Colonic mucosa (tissue), 4 donors: ENCODE measurements at regions not wholly inside any gene's neighbourhood (a gene's known extent, or its start where the extent isn't known, plus 50 kb on each side); places are given as distances from the start of the nearest gene placed in this dataset.

Experiments used
- DNase-seq: peaks from one replicate; pipeline ENCODE4 v3.0.0-alpha.2; 2020
- H3K27ac ChIP-seq: fragments of 200-600 bp; one replicate; pipeline ENCODE4 v1.8.0; 2021
- H3K27me3 ChIP-seq: fragments of 200-600 bp; one replicate; pipeline ENCODE4 v1.8.0; 2021
- H3K36me3 ChIP-seq: fragments of 200-600 bp; one replicate; pipeline ENCODE4 v1.8.0; 2021
- H3K4me1 ChIP-seq: fragments of 200-600 bp; one replicate; pipeline ENCODE4 v1.8.0; 2021; ENCODE audit warnings: mild to moderate bottlenecking
- H3K4me3 ChIP-seq: fragments of 200-600 bp; one replicate; pipeline ENCODE4 v1.8.0; 2021
- H3K9ac ChIP-seq, 2 donors: one replicate each; pipeline ENCODE4 v1.7.0; 2013; ENCODE audit warnings: control low read depth in 2 of 2, low read depth in 2 of 2, low read length in 2 of 2
- H3K9me3 ChIP-seq: fragments of 200-600 bp; one replicate; pipeline ENCODE4 v1.8.0; 2021
- intact Hi-C: fragments of 100-400 bp; cut with DNase I; formaldehyde crosslinking; loops from one replicate; pipeline ENCODE4 v1.14.1; 2022
- TF ChIP-seq, protein P1 (sequence below): fragments of 200-600 bp; IDR thresholded peaks from one replicate; pipeline ENCODE4 v1.8.0; 2022; ENCODE audit warnings: antibody characterized with exemption, mild to moderate bottlenecking
- donor health status: healthy.
- donor health status: DM: no; HTN: no; CAD: no.
- donor health status: DM: no; HTN: no; CAD: no.

DNA sequence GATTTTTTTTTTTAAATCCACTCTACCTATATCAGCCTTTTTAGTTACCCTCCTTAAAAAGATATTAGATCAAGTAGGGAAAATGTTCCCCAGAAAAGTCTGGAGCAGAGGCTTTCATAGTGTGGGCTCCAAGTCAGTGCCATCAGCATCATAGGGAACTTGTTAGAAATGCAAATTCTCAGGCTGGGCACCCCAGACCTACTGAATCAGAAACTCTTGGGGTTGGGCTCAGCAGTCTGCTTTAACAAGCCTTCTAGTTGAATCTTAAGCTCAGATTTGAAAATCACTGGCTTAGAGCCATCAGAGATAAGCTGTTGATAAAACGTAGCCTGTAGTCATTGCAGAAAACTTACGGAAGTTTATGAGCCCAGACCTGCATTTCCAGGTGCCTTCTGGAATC lies 140.1 kb downstream of the TMEM38B start:
- TF ChIP-seq, protein P1, sequence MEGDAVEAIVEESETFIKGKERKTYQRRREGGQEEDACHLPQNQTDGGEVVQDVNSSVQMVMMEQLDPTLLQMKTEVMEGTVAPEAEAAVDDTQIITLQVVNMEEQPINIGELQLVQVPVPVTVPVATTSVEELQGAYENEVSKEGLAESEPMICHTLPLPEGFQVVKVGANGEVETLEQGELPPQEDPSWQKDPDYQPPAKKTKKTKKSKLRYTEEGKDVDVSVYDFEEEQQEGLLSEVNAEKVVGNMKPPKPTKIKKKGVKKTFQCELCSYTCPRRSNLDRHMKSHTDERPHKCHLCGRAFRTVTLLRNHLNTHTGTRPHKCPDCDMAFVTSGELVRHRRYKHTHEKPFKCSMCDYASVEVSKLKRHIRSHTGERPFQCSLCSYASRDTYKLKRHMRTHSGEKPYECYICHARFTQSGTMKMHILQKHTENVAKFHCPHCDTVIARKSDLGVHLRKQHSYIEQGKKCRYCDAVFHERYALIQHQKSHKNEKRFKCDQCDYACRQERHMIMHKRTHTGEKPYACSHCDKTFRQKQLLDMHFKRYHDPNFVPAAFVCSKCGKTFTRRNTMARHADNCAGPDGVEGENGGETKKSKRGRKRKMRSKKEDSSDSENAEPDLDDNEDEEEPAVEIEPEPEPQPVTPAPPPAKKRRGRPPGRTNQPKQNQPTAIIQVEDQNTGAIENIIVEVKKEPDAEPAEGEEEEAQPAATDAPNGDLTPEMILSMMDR, result no peak
- Histone ChIP-seq H3K4me1 (no peaks in the 10 kb centered on the region), H3K9ac (no peak overlapping the region), H3K36me3 (no peaks in the 10 kb centered on the region), H3K27me3 (no peaks in the 10 kb centered on the region), H3K9me3 (no peaks in the 10 kb centered on the region), H3K4me3 (no peak overlapping the region), H3K27ac (no peak overlapping the region)
- intact Hi-C loops, result no loop called here
- DNase-seq, result peak; percentile 7

DNA sequence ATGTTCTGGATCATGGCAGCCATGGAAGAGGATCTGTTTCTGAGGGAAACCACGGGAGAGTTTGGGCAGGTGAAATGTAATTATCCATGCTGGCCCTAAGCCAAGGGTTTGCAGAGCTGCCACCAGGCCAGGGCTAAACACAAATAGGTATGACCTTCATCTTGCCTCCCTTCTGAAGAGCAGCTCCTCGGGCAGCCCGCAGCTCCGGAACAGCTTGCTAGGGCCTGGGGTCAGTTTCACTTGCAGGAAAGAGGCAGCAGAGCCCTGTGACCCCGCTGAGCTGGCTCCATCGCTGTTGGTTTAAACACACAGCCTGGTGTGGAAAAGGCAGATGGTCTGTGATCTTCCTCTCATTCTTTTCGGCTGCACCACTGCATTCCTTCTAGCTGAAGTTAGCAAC lies 141.4 kb downstream of the TMEM38B start:
- no peak overlapping the region for H3K27ac ChIP-seq
- no peaks in the 10 kb centered on the region for H3K4me1 ChIP-seq
- TF ChIP-seq, protein P1, result no peak
- intact Hi-C loops, result no loop called here
- H3K9ac ChIP-seq, result no peak overlapping the region
- no peaks in the 10 kb centered on the region for H3K9me3 ChIP-seq
- no peak for DNase-seq
- H3K27me3 ChIP-seq, result no peaks in the 10 kb centered on the region
- no peaks in the 10 kb centered on the region for H3K36me3 ChIP-seq
- no peak overlapping the region for H3K4me3 ChIP-seq

GRCh38 chr9:105836936-105837660 lies 142.8 kb downstream of the TMEM38B start:
- Histone ChIP-seq H3K4me3 (no peak overlapping the region), H3K27ac (no peak overlapping the region), H3K4me1 (no peaks in the 10 kb centered on the region), H3K9ac (no peak overlapping the region), H3K9me3 (no peaks in the 10 kb centered on the region), H3K27me3 (no peaks in the 10 kb centered on the region), H3K36me3 (no peaks in the 10 kb centered on the region)
- TF ChIP-seq, protein P1, result no peak
- no peak for DNase-seq
- intact Hi-C loops, result no loop called here

- intact Hi-C loops, result no loop called here
- no peak for DNase-seq
- no peaks in the 10 kb centered on the region for H3K27me3 ChIP-seq
- no peaks in the 10 kb centered on the region for H3K4me1 ChIP-seq
- H3K36me3 ChIP-seq, result no peaks in the 10 kb centered on the region
- TF ChIP-seq, protein P1, result no peak
- H3K4me3 ChIP-seq, result no peak overlapping the region
- no peak overlapping the region for H3K9ac ChIP-seq
- no peak overlapping the region for H3K27ac ChIP-seq
- no peaks in the 10 kb centered on the region for H3K9me3 ChIP-seq
Observed at GRCh38 chr9:105841562-105841961, 147.2 kb downstream of the TMEM38B start.

- H3K9me3 ChIP-seq, result no peaks in the 10 kb centered on the region
- peak; percentile 23 for DNase-seq
- TF ChIP-seq, protein P1, result peak; percentile 85
- no peaks in the 10 kb centered on the region for H3K36me3 ChIP-seq
- H3K9ac ChIP-seq, result no peak overlapping the region
- no peaks in the 10 kb centered on the region for H3K4me1 ChIP-seq
- H3K4me3 ChIP-seq, result no peak overlapping the region
- intact Hi-C loops, result no loop called here
- no peaks in the 10 kb centered on the region for H3K27me3 ChIP-seq
- H3K27ac ChIP-seq, result no peak overlapping the region
Observed at GRCh38 chr9:105842023-105842644, 147.8 kb downstream of the TMEM38B start.
